Caco-2 (cell line): ENCODE measurements at regions not wholly inside any gene's neighbourhood (a gene's known extent, or its start where the extent isn't known, plus 50 kb on each side); places are given as distances from the start of the nearest gene placed in this dataset.

ENCODE experiments used
- BruUV-seq: library from RNA; stranded (reverse); fragments of 400-500 nt; replicated peaks from 2 replicates; lab custom pipeline; 2021; lab: Mats Ljungman, UMichigan
- CTCF ChIA-PET: fragments of 300-600 bp; sonication (Branson Sonifier 250); formaldehyde crosslinking; loops from one replicate; lab custom pipeline; 2022; ENCODE audit warnings: antibody characterized with exemption; lab: Charles Lee
- POLR2A ChIA-PET: fragments of 300-600 bp; sonication (Branson Sonifier 250); formaldehyde crosslinking; loops from one replicate; lab custom pipeline; 2022; ENCODE audit warnings: antibody characterized with exemption; lab: Charles Lee
- DNase-seq, 2 experiments: peaks; one replicate each; pipeline versions ENCODE4 v3.0.0 to v3.0.0-alpha.2; 2020 to 2022
- H3K27me3 ChIP-seq: replicated peaks from 2 replicates; pipeline ENCODE4 v1.6.0; 2011; ENCODE audit warnings: low read length; ENCODE audit not compliant: control insufficient read depth, insufficient read depth
- H3K36me3 ChIP-seq: 2 replicates; pipeline ENCODE4 v1.5.1; 2011; ENCODE audit warnings: low read length; ENCODE audit not compliant: control insufficient read depth, insufficient read depth
- H3K4me1 ChIP-seq: fragments of 250-450 bp; sonication (Bioruptor Pico); 2 replicates; pipeline ENCODE4 v1.5.1; 2020; ENCODE audit warnings: mild to moderate bottlenecking
- H3K4me3 ChIP-seq: 2 replicates; pipeline ENCODE4 v1.5.1; 2011; ENCODE audit warnings: low read depth, mild to moderate bottlenecking, control low read depth, low read length
- H3K9me3 ChIP-seq: fragments of 250-450 bp; sonication (Bioruptor Pico); 2 replicates; pipeline ENCODE4 v1.5.1; 2020; ENCODE audit warnings: mild to moderate bottlenecking, moderate library complexity
- H3K27ac Mint-ChIP-seq: one replicate; pipeline ENCODE4 v1.8.0; 2022; ENCODE audit warnings: mixed read lengths; ENCODE audit not compliant: unreplicated experiment
- H3K27me3 Mint-ChIP-seq: one replicate; pipeline ENCODE4 v1.8.0; 2022; ENCODE audit warnings: mixed read lengths; ENCODE audit not compliant: insufficient read depth, unreplicated experiment
- H3K36me3 Mint-ChIP-seq: one replicate; pipeline ENCODE4 v1.8.0; 2022; ENCODE audit warnings: mild to moderate bottlenecking, mixed read lengths; ENCODE audit not compliant: insufficient read depth, unreplicated experiment
- H3K4me1 Mint-ChIP-seq: one replicate; pipeline ENCODE4 v1.8.0; 2022; ENCODE audit warnings: low read depth, mixed read lengths; ENCODE audit not compliant: unreplicated experiment
- H3K4me3 Mint-ChIP-seq: one replicate; pipeline ENCODE4 v1.8.0; 2022; ENCODE audit warnings: mild to moderate bottlenecking, moderate library complexity, mixed read lengths; ENCODE audit not compliant: unreplicated experiment
- H3K9me3 Mint-ChIP-seq: one replicate; pipeline ENCODE4 v1.8.0; 2022; ENCODE audit warnings: mixed read lengths; ENCODE audit not compliant: unreplicated experiment
- intact Hi-C: fragments of 100-400 bp; cut with micrococcal nuclease; formaldehyde crosslinking; loops from one replicate; pipeline ENCODE4 v1.10.0; 2022; ENCODE audit not compliant: unreplicated experiment
- TF ChIP-seq, protein P1 (sequence below), 2 experiments: fragments of 200-600 bp in 1 of 2; IDR thresholded peaks; 1 replicate in 1 of 2; 2 replicates in 1 of 2; pipeline versions ENCODE4 v1.5.1 to v1.8.0; 2011 to 2022; ENCODE audit warnings: antibody characterized with exemption in 1 of 2, control low read depth in 1 of 2, inconsistent platforms in 1 of 2, low read depth in 1 of 2, low read length in 1 of 2, mild to moderate bottlenecking in 1 of 2, moderate library complexity in 1 of 2; ENCODE audit not compliant: insufficient read depth in 1 of 2, severe bottlenecking in 1 of 2, unreplicated experiment in 1 of 2

DNA sequence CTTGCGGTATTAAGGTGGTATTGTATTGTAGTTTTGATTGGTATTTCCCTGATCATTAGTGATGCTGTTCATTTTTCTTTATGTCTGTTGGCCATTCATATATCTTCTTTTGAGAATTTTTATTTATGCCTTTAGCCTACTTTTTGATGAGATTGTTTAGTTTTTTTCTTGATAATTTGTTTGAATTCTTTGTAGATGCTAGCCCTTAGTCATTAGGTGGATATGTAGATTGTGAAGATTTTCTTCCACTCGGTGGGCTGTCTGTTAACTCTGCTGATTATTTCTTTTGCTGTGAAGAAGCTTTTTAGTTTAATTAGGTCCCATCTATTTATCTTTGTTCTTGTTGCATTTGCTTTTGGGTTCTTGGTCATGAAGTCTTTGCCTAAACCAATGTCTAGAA lies 115.4 kb downstream of the VPREB1 start:
- peaks cover 5% of the 10 kb centered on the region for H3K9me3 Mint-ChIP-seq
- DNase-seq: no peak
- CTCF ChIA-PET: no interaction called here

DNA sequence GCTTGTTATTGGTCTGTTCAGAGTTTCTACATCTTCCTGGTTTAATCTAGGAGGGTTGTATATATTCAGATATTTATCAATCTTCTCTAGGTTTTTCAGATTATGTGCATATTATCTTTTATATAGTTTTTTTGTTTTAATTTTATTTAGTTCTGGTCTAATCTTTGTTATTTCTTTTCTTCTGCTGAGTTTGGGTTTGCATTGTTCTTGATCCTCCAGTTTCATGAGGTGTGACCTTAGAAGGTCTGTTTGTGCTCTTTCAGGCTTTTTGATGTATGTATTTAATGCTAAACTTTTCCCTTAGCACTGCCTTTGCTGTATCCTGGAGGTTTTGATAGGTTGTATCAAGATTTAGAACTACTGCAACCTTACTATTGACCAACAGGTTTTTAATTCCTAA lies 117.7 kb downstream of the VPREB1 start:
- intact Hi-C loops: no loop called here
- CTCF ChIA-PET: interaction anchor here (1.0 kb wide), 1 partner anchor 20 kb away, joined by 3 read pairs; no protein-coding TSS in a partner anchor
- TF ChIP-seq, protein P1, sequence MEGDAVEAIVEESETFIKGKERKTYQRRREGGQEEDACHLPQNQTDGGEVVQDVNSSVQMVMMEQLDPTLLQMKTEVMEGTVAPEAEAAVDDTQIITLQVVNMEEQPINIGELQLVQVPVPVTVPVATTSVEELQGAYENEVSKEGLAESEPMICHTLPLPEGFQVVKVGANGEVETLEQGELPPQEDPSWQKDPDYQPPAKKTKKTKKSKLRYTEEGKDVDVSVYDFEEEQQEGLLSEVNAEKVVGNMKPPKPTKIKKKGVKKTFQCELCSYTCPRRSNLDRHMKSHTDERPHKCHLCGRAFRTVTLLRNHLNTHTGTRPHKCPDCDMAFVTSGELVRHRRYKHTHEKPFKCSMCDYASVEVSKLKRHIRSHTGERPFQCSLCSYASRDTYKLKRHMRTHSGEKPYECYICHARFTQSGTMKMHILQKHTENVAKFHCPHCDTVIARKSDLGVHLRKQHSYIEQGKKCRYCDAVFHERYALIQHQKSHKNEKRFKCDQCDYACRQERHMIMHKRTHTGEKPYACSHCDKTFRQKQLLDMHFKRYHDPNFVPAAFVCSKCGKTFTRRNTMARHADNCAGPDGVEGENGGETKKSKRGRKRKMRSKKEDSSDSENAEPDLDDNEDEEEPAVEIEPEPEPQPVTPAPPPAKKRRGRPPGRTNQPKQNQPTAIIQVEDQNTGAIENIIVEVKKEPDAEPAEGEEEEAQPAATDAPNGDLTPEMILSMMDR (IDR thresholded peaks at IDR 0.05; ENCODE audit: insufficient read depth in 1 of 2, low read depth in 1 of 2, low read length in 1 of 2, severe bottlenecking in 1 of 2, unreplicated experiment in 1 of 2): no peak
- Mint-ChIP-seq H3K27ac (no peak overlapping the region), H3K36me3 (no peaks in the 10 kb centered on the region), H3K27me3 (peaks cover 13% of the 10 kb centered on the region), H3K9me3 (peaks cover 9% of the 10 kb centered on the region), H3K4me1 (no peaks in the 10 kb centered on the region), H3K4me3 (no peak overlapping the region)
- Histone ChIP-seq H3K4me1 (no peaks in the 10 kb centered on the region), H3K27me3 (peaks cover 1% of the 10 kb centered on the region), H3K36me3 (no peaks in the 10 kb centered on the region), H3K9me3 (no peaks in the 10 kb centered on the region), H3K4me3 (no peak overlapping the region)
- no TSS peak for BruUV-seq
- POLR2A ChIA-PET: no interaction called here
- DNase-seq: no peak

More for the DNA sequence above, 115.4 kb downstream of the VPREB1 start:
- H3K9me3 ChIP-seq: no peaks in the 10 kb centered on the region
- no peak overlapping the region for H3K4me3 ChIP-seq
- H3K27me3 Mint-ChIP-seq: peaks cover 9% of the 10 kb centered on the region
- intact Hi-C loops: no loop called here
- H3K36me3 ChIP-seq: no peaks in the 10 kb centered on the region
- no peaks in the 10 kb centered on the region for H3K4me1 Mint-ChIP-seq
- H3K27me3 ChIP-seq: peaks cover 1% of the 10 kb centered on the region
- BruUV-seq: no TSS peak
- TF ChIP-seq, protein P1 (IDR thresholded peaks at IDR 0.05; ENCODE audit: insufficient read depth in 1 of 2, low read depth in 1 of 2, low read length in 1 of 2, severe bottlenecking in 1 of 2, unreplicated experiment in 1 of 2): no peak
- H3K36me3 Mint-ChIP-seq: no peaks in the 10 kb centered on the region
- H3K4me3 Mint-ChIP-seq: no peak overlapping the region
- H3K27ac Mint-ChIP-seq: no peak overlapping the region
- POLR2A ChIA-PET: no interaction called here
- H3K4me1 ChIP-seq: no peaks in the 10 kb centered on the region

DNA sequence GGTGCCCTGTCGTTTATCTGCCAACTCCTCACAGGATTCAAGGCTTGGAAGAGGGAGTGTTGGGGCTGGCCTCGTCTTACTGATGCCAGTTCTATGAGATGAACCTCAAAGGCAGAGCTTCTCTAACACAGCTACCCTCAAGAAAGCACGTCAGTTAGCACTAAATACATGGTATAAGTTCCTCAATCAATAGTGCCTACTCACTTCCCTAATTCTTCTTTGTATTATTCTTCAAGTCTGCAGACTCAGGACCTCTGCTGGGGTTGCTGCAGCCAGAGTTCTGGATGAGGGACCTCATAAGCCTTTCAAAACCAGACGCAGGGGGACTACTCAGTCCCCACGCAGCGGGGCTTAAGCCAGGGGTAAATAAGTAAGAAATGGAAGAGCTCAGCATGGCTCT lies 118.3 kb downstream of the VPREB1 start:
- Histone ChIP-seq H3K4me1 (no peaks in the 10 kb centered on the region), H3K27me3 (peaks cover 1% of the 10 kb centered on the region), H3K36me3 (no peaks in the 10 kb centered on the region), H3K9me3 (no peaks in the 10 kb centered on the region), H3K4me3 (no peak overlapping the region)
- Mint-ChIP-seq H3K4me1 (no peaks in the 10 kb centered on the region), H3K4me3 (no peak overlapping the region), H3K9me3 (peaks cover 9% of the 10 kb centered on the region), H3K27me3 (peaks cover 13% of the 10 kb centered on the region), H3K36me3 (no peaks in the 10 kb centered on the region), H3K27ac (no peak overlapping the region)
- no TSS peak for BruUV-seq
- intact Hi-C loops: no loop called here
- ChIA-PET POLR2A (no interaction called here), CTCF (interaction anchor here (1.0 kb wide), 1 partner anchor 20 kb away, joined by 3 read pairs; no protein-coding TSS in a partner anchor)
- TF ChIP-seq, protein P1 (IDR thresholded peaks at IDR 0.05; ENCODE audit: insufficient read depth in 1 of 2, low read depth in 1 of 2, low read length in 1 of 2, severe bottlenecking in 1 of 2, unreplicated experiment in 1 of 2): no peak
- DNase-seq: no peak
